ENCODE measurements at regions not wholly inside any gene's neighbourhood (a gene's known extent, or its start where the extent isn't known, plus 50 kb on each side); places are given as distances from the start of the nearest gene placed in this dataset.
A peak's percentile ranks its signal among the peaks of the same experiment; 100 is the strongest.
"Not testable (repeated sequence)": the region's sequence is repeated elsewhere in the genome, so short reads cannot be mapped to it uniquely, and the experiment has no call there.

GRCh38 chr2:185388226-185388625 is 350.4 kb upstream of the FSIP2 start:
- DNase-seq = no peak

DNA sequence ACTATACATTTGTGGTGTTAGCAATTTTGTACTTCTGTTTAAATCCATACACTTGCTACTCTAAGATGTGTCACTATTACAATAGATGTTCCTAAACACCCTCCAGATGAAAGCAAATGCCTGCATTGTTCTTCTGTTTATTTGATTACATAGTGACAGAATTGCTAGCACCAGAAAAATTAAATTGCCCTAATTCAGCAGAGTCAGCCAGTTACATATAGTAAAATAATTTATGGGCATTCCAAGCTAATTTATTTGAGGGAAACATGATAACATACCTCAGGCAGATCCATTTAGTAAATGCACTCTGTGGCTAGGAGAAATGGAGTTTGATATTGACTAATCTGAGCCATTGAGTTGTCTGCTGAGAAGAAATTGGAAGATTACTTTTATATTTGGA is 347.1 kb upstream of the FSIP2 start:
- DNase-seq = no peak

GRCh38 chr2:185393091-185393490 is 345.5 kb upstream of the FSIP2 start:
- no peak for DNase-seq

GRCh38 chr2:185402474-185402873 is 336.1 kb upstream of the FSIP2 start:
- no peak for DNase-seq

GRCh38 chr2:185404578-185404977 is 334.0 kb upstream of the FSIP2 start:
- DNase-seq = no peak

- no peak for DNase-seq
These were observed 321.5 kb upstream of the FSIP2 start for GRCh38 chr2:185417111-185417510.

DNA sequence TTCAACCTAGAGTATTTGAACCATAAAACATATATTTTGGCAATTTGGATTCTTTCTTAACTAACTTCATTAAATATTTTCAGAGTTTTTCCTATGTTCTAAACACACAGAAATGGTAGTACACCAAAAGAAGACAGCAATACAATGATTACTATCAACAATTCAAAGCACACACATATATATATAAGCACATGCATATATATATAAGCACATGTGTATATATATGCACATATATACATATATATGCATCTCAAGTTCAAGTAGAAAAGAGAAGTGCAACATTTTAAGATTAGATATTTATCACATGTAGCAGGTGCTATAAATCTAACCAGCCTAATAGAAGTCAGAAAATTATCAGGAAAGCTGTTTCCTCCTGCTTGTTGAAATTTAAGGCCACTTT is 320.9 kb upstream of the FSIP2 start:
- no peak for DNase-seq

DNA sequence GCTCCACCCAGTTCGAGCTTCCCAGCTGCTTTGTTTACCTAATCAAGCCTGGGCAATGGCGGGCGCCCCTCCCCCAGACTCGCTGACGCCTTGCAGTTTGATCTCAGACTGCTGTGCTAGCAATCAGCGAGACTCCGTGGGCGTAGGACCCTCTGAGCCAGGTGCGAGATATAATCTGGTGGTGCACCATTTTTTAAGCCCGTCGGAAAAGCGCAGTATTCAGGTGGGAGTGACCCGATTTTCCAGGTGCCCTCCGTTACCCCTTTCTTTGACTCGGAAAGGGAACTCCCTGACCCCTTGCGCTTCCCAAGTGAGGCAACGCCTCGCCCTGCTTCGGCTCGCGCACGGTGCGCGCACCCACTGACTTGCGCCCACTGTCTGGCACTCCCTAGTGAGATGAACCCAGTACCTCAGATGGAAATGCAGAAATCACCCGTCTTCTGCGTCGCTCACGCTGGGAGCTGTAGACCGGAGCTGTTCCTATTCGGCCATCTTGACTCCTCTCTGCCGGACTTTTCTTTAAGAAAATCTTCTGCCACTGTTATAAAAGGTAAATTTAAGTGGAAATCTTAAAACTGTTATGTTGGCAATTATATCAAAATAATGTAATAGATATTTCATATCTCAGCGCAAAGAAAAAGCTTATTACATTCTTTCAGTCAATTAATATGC is 313.5 kb upstream of the FSIP2 start:
- DNase-seq = not testable (repeated sequence)

DNA sequence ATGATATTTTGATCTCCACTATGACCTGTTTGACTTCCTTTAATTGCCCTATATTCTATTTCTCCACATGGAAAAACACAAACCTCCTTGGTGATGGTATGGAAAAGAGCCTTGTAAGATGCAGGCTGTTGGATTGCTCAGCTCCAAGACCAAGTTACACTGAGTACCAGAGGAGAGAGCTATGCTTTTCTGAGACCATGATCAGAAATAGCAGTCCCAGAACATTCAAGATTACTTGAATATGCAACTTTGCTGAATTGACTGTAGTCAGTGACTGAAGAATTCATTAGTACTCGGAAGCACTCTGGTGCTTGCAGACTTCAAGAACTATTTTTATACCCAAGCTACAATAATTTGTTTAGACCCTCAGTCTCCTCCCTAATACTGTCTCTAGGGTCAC is 310.6 kb upstream of the FSIP2 start:
- DNase-seq = no peak

DNA sequence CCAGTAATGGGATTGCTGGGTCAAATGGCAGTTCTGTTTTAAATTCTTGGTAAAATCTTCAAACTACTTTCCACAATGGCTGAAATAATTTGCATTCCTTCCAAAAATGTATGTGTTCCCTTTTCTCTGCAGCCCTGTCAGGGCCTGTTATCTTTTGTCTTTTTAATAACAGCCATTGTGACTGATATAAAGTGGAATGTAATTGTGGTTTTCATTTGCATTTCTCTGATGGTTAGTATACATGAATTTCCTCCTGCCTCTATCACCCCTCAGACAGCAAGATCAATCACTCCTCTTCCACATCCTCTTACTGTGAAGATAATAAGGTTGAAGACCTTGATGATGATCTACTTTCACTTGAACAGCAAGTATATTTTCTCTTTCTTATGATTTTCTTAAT is 304.8 kb upstream of the FSIP2 start:
- DNase-seq = peak; percentile 75

DNA sequence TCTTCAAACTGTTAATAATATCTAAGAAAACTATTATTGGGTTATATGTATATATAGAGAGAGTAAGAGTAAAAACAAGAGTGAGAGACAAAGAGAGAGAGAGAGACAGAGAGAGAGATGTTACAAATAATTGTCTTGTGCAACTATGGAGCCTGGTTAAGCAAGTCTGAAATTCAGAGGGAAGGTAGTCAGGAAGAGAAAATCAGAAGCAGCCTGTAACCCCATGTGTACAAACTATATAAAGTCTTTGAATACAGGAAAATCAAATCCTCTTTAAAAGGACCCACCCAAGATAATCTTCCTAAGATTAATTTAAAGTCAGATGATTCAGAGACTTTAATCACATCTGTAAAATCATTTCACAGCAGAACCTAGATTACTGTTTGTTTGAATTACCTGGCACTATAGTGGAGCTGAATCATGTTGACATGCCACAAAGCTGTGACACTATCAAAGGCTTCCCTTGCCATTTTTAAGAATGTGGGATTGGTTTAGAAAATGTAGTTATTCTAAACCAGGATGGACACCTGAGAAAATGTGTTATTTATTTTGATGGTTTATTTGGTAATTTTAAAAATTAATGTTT is 301.7 kb upstream of the FSIP2 start:
- no peak for DNase-seq

DNA sequence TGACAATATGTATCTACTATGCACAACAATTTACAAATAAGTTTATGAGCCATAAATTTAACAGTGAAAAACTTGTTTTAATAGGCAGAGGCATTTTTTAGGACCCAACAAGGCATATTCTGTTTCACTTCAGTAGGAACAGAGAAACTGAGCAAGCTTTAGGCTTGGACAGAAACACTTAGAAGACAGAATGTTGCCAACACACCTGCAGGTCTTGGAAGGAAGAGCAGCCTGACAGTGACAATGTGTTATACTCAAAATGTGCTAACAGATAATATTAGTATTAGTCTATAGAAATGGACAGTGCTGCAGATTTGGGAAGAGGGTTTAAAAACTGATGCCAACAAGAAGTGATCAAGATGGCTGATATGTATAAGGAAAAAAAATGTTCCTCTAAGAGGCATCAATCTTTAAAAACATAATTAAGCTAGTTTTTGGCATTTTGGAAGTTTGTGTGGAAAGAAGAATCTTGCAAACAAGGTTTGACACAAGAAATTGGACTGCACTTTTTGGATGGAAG is 297.1 kb upstream of the FSIP2 start:
- no peak for DNase-seq

DNA sequence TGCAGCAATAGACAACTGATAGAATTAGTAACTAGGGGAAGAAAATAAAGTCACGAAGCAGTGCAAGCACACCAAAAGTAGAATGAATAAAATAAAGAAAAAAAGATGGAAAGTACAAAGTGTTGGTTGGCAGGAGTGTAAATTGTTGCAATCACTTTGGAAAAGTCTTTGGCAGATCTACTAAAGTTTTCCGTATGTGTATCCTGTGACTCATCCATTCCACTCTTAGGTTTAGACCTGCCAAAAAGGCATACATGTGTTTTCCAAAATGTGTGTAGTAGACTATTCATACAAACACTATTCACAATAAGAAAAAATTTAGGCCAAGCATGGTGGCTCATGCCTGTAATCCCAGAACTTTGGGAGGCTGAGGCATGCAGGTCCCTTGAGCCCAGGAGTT is 282.1 kb upstream of the FSIP2 start:
- DNase-seq = peak; percentile 71

- no peak for DNase-seq
These were observed 275.1 kb upstream of the FSIP2 start for GRCh38 chr2:185463481-185463880.

GRCh38 chr2:185466915-185467314 is 271.7 kb upstream of the FSIP2 start:
- DNase-seq = no peak

DNA sequence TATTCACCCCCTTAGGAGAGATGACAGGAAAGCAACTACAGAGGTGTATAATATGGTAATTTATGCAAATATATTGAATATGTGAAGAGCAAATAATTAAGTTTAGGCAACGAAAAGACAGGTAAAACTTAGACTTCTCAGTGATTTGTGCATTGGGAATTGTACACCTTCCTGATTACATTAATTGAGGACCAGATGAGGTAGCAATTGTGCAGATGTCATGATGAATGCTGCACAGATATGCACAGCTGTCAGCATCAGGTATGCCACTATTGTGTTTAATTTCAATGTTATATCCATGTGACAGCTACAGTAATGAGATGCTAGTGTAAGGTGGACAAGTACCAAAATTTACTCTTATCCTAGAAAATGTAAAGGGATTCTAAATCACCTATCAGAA is 267.2 kb upstream of the FSIP2 start:
- no peak for DNase-seq

GRCh38 chr2:185472574-185472973 is 266.0 kb upstream of the FSIP2 start:
- DNase-seq = no peak

DNA sequence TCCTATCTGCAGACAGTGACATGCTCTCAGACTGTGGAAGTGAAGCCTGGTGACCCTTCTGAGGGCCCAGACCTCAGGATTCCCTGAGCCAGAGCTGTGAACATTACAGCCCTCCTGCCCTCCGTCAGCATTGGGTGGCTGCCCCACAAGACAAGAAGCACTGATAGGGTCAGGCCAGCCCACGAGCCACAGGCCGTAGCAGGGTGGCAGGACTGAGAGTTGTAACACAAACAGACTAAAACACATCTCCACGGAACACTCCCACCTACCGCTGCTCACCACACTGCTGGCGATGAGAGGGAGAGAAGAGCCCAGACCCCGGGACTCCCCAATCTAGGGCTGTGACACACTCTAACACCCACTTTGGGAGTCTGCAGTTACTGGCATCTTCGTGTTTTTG is 264.8 kb upstream of the FSIP2 start:
- no peak for DNase-seq

DNA sequence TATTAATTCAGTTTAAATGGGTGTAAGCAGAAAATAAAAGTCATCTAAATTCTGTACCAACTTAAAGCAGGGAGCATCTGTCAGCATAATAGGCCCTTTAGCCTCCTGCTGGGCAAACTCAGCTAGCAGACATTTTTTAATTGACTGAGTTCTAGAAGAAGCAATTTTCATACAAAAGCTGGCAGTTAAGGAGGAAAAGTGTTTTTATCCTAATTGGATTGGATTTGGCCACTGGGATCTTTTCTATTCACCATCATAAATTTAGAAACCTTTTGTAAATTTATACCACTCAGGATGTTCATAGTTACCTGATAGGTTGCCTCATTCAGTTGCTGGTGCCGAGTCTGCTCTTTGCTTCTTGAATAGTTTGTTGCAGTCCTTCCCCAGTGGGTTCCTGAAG is 262.7 kb upstream of the FSIP2 start:
- no peak for DNase-seq

- DNase-seq = no peak
These were observed 261.2 kb upstream of the FSIP2 start for GRCh38 chr2:185477452-185477851.

DNA sequence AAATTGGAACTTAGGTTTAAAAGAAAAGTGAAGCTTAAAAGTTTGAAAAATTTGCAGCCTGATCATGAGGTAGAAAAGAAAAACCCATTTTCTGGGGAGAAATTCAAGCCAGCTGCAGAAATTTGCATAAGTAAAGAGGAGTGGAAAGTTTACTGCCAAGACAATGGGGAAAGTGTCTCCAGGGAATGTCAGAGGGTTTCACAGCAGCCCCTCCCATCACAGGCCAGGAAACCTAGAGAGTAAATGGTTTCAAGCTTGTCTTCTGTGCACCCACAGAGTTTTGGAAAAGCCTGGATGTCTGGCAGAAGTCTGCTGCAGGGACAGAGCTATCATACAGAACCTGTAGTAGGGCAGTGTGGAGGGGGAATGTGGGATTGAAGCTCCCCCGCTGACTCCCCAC is 254.0 kb upstream of the FSIP2 start:
- DNase-seq = no peak

DNA sequence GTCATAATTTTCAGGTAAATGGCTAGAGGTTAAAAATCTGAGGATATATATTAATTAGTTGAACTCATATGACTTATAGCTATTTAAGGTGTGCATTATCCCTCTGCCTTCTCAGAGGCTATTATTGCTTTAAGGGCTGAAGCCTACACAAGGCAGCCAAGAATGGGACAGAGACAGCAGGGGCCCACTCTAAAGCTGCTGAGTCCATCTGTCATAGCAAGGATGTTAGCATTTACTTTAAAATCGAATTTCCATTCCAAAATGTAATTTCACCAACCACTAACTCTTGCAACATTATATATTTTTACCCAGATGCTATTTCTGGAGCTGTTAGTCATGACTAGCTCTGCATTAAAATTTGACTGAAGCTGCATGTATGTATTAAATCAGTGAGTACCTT is 236.3 kb upstream of the FSIP2 start:
- no peak for DNase-seq

DNA sequence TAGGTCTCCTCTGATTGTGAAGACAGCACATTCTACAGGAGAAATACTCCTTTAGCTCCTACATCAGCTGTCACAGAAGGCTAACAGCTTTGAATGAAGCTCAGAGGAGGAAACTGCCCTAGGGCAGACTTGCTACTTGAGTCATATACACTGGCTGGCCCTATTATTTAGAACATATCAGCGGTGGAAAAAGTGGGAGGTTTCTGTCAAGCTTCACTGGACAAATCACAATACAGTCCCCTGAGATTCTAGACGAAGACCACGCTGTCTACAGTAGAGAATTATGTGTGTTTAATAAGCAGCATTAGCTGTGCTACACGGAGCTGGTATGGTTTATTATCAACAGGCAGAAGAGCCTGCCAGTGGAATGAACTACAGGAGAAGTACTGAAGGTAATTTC is 230.9 kb upstream of the FSIP2 start:
- no peak for DNase-seq

DNA sequence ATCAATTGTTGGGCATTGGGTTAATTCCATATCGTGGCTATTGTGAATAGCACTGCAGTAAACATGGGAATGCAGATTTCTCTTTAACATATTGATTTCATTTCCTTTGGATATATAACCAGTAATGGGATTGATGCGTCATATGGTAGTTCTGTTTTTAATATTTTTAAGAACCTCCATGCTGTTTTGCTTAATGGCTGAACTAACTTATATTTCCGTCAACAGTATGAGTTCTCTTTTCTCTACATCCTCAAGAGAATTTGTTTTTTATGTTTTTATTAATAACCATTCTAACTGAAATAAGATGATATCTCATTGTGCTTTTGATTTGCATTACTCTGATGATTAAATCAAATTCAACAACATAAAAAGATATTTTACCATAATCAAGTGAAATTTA is 228.5 kb upstream of the FSIP2 start:
- no peak for DNase-seq

- no peak for DNase-seq
These were observed 226.7 kb upstream of the FSIP2 start for GRCh38 chr2:185511925-185512324.

Measured in fibroblast of skin of abdomen (primary cell).